Esophagus squamous epithelium (tissue), 4 donors: ENCODE measurements at regions not wholly inside any gene's neighbourhood (a gene's known extent, or its start where the extent isn't known, plus 50 kb on each side); places are given as distances from the start of the nearest gene placed in this dataset.

Experiments
- CTCF ChIP-seq, 6 experiments: fragments of 450-650 bp in 4 of 6; fragments of 200-600 bp in 2 of 6; sonication (generic) in 2 of 6; IDR thresholded peaks; one replicate each; pipeline ENCODE4 v1.5.1; 2016 to 2019; ENCODE audit warnings: antibody characterized with exemption in 6 of 6, mild to moderate bottlenecking in 4 of 6, moderate library complexity in 4 of 6
- POLR2A ChIP-seq, 4 donors: fragments of 450-650 bp; IDR thresholded peaks; one replicate each; pipeline ENCODE4 v1.6.1; 2017; ENCODE audit warnings: antibody characterized with exemption in 4 of 4, mild to moderate bottlenecking in 4 of 4, moderate library complexity in 3 of 4

DNA sequence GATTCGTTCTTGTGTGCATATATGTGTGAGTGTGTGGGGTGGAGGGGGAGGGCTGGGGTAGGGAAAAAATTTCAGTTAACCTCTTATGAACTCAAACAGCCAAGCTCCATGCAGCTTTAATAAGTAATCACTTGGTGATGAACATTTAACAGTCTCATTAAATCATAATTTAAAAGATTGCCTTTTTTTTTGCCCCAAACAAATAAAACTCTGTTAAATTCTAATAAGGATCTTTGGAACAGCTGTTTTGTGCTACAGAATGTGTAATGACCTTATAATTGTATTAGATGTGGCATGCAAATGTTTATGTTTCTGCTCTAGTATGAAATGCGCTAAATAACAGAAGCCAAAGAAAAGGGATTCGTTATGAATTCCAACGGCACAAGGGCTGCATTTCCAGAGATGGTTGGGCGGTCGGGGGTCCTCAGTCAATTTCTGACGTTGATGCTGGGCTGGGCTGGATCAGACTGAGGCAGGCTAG lies 80.0 kb upstream of the RORA start:
- no peak for TF ChIP-seq CTCF (IDR thresholded peaks at IDR 0.05)
- no peak for TF ChIP-seq POLR2A (IDR thresholded peaks at IDR 0.05)
